Ovary (tissue), 7 donors: ENCODE measurements at regions not wholly inside any gene's neighbourhood (a gene's known extent, or its start where the extent isn't known, plus 50 kb on each side); places are given as distances from the start of the nearest gene placed in this dataset.
"Not testable (repeated sequence)": the region's sequence is repeated elsewhere in the genome, so short reads cannot be mapped to it uniquely, and the experiment has no call there.

Experiments used
- DNase-seq, 5 donors: peaks; one replicate each; pipeline ENCODE4 v3.0.0-alpha.2; 2019 to 2020
- H3K27ac ChIP-seq, 2 donors: fragments of 200-600 bp; one replicate each; pipeline versions ENCODE4 v1.5.1 to v1.8.0; 2019 to 2022
- H3K27me3 ChIP-seq: fragments of 200-600 bp; one replicate; pipeline ENCODE4 v1.8.0; 2022
- H3K36me3 ChIP-seq: fragments of 200-600 bp; sonication (generic); one replicate; pipeline ENCODE4 v1.5.1; 2019
- H3K4me1 ChIP-seq: one replicate; pipeline ENCODE4 v1.8.1; 2013; ENCODE audit warnings: mild to moderate bottlenecking, moderate library complexity; ENCODE audit not compliant: insufficient read depth
- H3K4me3 ChIP-seq: fragments of 200-600 bp; sonication (generic); one replicate; pipeline ENCODE4 v1.5.1; 2017
- H3K9me3 ChIP-seq, 2 donors: fragments of 200-600 bp in 1 of 2; sonication (generic) in 1 of 2; one replicate each; pipeline versions ENCODE4 v1.5.1 to v1.8.1; 2013 to 2019; ENCODE audit warnings: mild to moderate bottlenecking in 1 of 2, moderate library complexity in 1 of 2
- EP300 ChIP-seq: sonication (generic); formaldehyde crosslinking; IDR thresholded peaks from one replicate; pipeline ENCODE4 v1.6.1; 2017; ENCODE audit warnings: antibody characterized with exemption
- POLR2A ChIP-seq: fragments of 450-650 bp; IDR thresholded peaks from one replicate; pipeline ENCODE4 v1.6.1; 2017; ENCODE audit warnings: antibody characterized with exemption, mild to moderate bottlenecking, moderate library complexity
- WGBS, 3 donors: extraction: QIAGEN DNeasy Blood & Tissue Kit in 1 of 3; methylation state at CpG; one replicate each; pipeline versions ENCODE4 v1.1.5 to v1.1.7; 2013 to 2017; 5-methylcytosine and 5-hydroxymethylcytosine counted together
- intact Hi-C, 4 donors: fragments of 100-400 bp; cut with DNase I; formaldehyde crosslinking; loops; one replicate each; pipeline versions ENCODE4 v1.11.0 to v1.15.1; 2022 to 2023
- TF ChIP-seq, protein P1 (sequence below), 3 donors: fragments of 450-650 bp in 2 of 3; fragments of 200-600 bp in 1 of 3; IDR thresholded peaks; one replicate each; pipeline versions ENCODE4 v1.5.1 to v1.8.0; 2016 to 2022; ENCODE audit warnings: antibody characterized with exemption in 3 of 3, mild to moderate bottlenecking in 1 of 3
- donor health status: DM: no; HTN: no; CAD: no; lungs with moderate emphysema.
- donor health status: DM: no; HTN: no; CAD: no.
- donor health status: Bipolar disorder and iron deficiency.
- donor health status: DM: no; HTN: no; CAD: no.
- donor health status: DM: yes; HTN: yes; CAD: no.

DNA sequence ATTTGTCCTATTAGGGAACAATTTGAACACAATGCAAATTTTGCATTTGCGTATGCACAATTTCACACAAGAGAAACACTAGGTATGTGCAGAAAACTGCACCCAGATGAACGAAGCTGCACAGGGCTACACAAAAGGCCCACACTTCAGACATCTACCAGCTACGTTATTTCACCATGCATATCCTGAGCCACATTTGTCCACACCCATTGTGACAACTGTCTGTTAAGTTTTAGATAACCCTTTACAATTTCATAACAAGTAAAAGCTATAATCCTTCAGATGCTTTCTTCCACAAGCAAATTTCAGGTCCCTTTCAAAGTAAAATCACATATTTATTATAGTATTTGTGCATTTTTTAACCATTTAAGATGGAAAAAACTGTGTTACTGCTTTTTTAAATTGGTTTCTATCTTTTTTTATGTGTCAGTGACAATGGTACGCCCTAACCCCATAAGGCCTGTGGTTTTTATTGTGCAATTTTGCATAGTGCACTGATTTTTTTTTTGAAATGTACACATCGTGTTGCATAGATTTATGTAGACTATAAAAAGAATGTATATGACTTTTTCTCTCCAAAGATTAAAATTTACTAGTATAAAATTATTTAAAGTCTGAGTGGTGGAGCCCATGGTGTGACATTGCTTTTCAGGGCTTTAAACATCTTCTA lies 87.8 kb upstream of the BTG1 start:
- DNase-seq = no peak
- WGBS, 3 donors = 91 to 92% (median 92%) methylated on average over 5 of the region's 5 CpGs
- Histone ChIP-seq H3K9me3 (no peaks in the 10 kb centered on the region), H3K36me3 (no peaks in the 10 kb centered on the region), H3K27me3 (no peaks in the 10 kb centered on the region), H3K4me1 (no peaks in the 10 kb centered on the region), H3K27ac (no peak overlapping the region), H3K4me3 (no peak overlapping the region)
- intact Hi-C loops = no loop called here
- TF ChIP-seq, protein P1, sequence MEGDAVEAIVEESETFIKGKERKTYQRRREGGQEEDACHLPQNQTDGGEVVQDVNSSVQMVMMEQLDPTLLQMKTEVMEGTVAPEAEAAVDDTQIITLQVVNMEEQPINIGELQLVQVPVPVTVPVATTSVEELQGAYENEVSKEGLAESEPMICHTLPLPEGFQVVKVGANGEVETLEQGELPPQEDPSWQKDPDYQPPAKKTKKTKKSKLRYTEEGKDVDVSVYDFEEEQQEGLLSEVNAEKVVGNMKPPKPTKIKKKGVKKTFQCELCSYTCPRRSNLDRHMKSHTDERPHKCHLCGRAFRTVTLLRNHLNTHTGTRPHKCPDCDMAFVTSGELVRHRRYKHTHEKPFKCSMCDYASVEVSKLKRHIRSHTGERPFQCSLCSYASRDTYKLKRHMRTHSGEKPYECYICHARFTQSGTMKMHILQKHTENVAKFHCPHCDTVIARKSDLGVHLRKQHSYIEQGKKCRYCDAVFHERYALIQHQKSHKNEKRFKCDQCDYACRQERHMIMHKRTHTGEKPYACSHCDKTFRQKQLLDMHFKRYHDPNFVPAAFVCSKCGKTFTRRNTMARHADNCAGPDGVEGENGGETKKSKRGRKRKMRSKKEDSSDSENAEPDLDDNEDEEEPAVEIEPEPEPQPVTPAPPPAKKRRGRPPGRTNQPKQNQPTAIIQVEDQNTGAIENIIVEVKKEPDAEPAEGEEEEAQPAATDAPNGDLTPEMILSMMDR (IDR thresholded peaks at IDR 0.05) = no peak
- TF ChIP-seq EP300 (no peak), POLR2A (no peak)

DNA sequence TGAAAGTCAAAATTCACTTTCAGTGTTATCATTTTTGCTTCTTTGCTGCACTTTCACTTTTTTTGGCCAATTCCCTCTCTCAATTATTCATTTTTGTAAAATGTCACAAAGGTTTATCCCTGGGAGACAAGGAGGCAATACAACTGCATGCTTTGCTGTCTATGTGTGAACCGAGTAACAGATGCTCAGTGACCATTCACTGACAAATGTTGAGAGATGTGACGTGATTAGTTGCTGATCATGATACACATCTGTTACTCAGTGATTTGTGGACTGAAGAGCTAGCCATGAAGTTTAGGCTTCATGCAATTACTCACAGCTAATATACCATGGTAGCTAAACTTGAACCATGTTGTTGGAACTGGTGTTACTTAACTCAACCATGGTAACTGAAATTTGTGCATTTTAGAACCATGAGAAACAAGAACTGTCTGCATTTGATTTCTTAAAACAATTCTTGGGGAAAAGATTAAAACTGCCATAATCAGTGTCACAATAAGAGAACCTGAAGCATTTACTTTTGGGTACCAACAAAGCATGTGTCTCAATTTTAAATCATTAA lies 86.8 kb upstream of the BTG1 start:
- H3K4me1 ChIP-seq, DNase-seq, H3K4me3 ChIP-seq, intact Hi-C loops, H3K27ac ChIP-seq, H3K27me3 ChIP-seq, H3K9me3 ChIP-seq, H3K36me3 ChIP-seq: not testable (repeated sequence)
- 88 to 100% (median 89%) methylated on average over 1 to 2 of the region's 2 CpGs for WGBS, 3 donors

- 78 to 84% (median 84%) methylated on average over 3 of the region's 3 CpGs for WGBS, 3 donors
- H3K27ac ChIP-seq, intact Hi-C loops, H3K36me3 ChIP-seq, H3K4me1 ChIP-seq, H3K27me3 ChIP-seq, H3K4me3 ChIP-seq, H3K9me3 ChIP-seq, DNase-seq: not testable (repeated sequence)
Measured at GRCh38 chr12:92231945-92232344, 86.3 kb upstream of the BTG1 start.

DNA sequence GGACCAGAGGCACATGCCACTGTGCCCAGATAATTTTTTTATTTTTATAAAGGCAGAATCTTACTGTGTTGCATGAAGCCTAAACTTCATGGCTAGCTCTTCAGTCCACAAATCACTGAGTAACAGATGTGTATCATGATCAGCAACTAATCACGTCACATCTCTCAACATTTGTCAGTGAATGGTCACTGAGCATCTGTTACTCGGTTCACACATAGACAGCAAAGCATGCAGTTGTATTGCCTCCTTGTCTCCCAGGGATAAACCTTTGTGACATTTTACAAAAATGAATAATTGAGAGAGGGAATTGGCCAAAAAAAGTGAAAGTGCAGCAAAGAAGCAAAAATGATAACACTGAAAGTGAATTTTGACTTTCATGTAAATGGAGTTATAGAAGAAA lies 85.9 kb upstream of the BTG1 start:
- H3K36me3 ChIP-seq, DNase-seq, H3K27ac ChIP-seq, H3K4me1 ChIP-seq, H3K27me3 ChIP-seq, H3K4me3 ChIP-seq, intact Hi-C loops, H3K9me3 ChIP-seq: not testable (repeated sequence)
- 78 to 95% (median 94%) methylated on average over 1 to 2 of the region's 2 CpGs for WGBS, 3 donors

DNA sequence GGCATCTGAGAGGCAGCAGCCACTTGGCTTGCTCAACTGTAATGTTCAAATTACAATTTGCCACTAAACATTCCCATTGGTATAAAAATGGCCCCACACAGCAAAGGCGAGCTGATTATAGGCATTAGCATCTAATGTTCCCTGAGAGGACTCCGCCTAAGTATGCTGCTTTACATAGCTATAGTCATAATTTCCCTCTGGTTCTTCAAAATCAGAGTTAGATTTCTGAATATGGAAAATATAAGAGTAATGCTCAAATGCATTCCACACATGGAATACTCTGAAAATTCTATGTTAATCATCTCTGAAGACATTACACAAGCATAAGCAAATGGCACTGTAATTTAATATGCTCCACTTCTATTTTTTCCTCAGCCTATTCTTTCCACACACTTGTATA lies 83.7 kb upstream of the BTG1 start:
- H3K9me3 ChIP-seq = no peaks in the 10 kb centered on the region
- H3K4me1 ChIP-seq = no peaks in the 10 kb centered on the region
- TF ChIP-seq, protein P1 (IDR thresholded peaks at IDR 0.05) = no peak
- TF ChIP-seq EP300 (no peak), POLR2A (no peak)
- H3K36me3 ChIP-seq = no peaks in the 10 kb centered on the region
- DNase-seq = no peak
- 93 to 100% (median 98%) methylated on average over 2 of the region's 2 CpGs for WGBS, 3 donors
- intact Hi-C loops = no loop called here
- no peak overlapping the region for H3K4me3 ChIP-seq
- H3K27me3 ChIP-seq = no peaks in the 10 kb centered on the region
- H3K27ac ChIP-seq = no peak overlapping the region

DNA sequence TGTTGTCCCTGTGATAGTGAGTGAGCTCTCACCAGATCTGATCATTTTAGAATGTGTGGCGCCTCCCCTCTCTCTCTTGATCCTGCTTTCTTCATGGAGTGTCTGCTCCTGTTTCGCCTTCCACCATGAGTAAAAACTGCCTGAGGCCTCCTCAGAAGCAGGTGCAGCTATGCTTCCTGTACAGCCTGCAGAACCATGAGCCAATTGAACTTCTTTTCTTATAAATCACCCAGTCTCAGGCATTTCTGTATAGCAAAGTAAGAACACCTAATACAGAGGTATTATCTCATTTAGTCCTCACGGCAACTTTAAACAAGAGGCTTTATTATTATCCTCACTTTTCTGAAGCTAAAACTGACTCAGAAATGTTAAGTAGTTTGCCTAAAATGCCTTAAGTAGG lies 81.3 kb upstream of the BTG1 start:
- Histone ChIP-seq H3K4me3 (no peak overlapping the region), H3K27me3 (no peaks in the 10 kb centered on the region), H3K27ac (no peak overlapping the region), H3K9me3 (no peaks in the 10 kb centered on the region), H3K36me3 (no peaks in the 10 kb centered on the region), H3K4me1 (no peaks in the 10 kb centered on the region)
- TF ChIP-seq, protein P1 (IDR thresholded peaks at IDR 0.05) = no peak
- TF ChIP-seq POLR2A (no peak), EP300 (no peak)
- no peak for DNase-seq
- intact Hi-C loops = no loop called here
- WGBS, 3 donors = 64 to 94% (median 68%) methylated on average over 3 of the region's 3 CpGs
